Hepatocyte (in vitro differentiated cells): ENCODE measurements at regions not wholly inside any gene's neighbourhood (a gene's known extent, or its start where the extent isn't known, plus 50 kb on each side); places are given as distances from the start of the nearest gene placed in this dataset.
A peak's percentile ranks its signal among the peaks of the same experiment; 100 is the strongest.

Experiments used
- DNase-seq: peaks from one replicate; pipeline ENCODE4 v3.0.0-alpha.2; 2016; ENCODE audit warnings: low spot score
- H2AFZ ChIP-seq: fragments of 200-600 bp; sonication (generic); 2 replicates; pipeline ENCODE4 v1.6.0; 2016; ENCODE audit warnings: antibody characterized with exemption, mild to moderate bottlenecking
- H3K27ac ChIP-seq: fragments of 200-600 bp; sonication (generic); 2 replicates; pipeline ENCODE4 v1.5.1; 2016; ENCODE audit warnings: mild to moderate bottlenecking
- H3K27me3 ChIP-seq: fragments of 200-600 bp; sonication (generic); 2 replicates; pipeline ENCODE4 v1.6.1; 2016
- H3K36me3 ChIP-seq: fragments of 200-600 bp; sonication (generic); replicated peaks from 2 replicates; pipeline ENCODE4 v1.5.1; 2016; ENCODE audit warnings: low read depth; ENCODE audit not compliant: insufficient read depth
- H3K4me1 ChIP-seq: fragments of 200-600 bp; sonication (generic); 2 replicates; pipeline ENCODE4 v1.5.1; 2016; ENCODE audit warnings: mild to moderate bottlenecking, moderate library complexity; ENCODE audit not compliant: insufficient read depth
- H3K4me2 ChIP-seq: fragments of 200-600 bp; sonication (generic); 2 replicates; pipeline ENCODE4 v1.6.0; 2016
- H3K4me3 ChIP-seq: fragments of 200-600 bp; sonication (generic); 2 replicates; pipeline ENCODE4 v1.5.1; 2016; ENCODE audit warnings: mild to moderate bottlenecking
- H3K79me2 ChIP-seq: fragments of 200-600 bp; sonication (generic); 2 replicates; pipeline ENCODE4 v1.6.0; 2017; ENCODE audit warnings: mild to moderate bottlenecking
- H3K9me2 ChIP-seq: fragments of 200-600 bp; sonication (generic); replicated peaks from 2 replicates; pipeline ENCODE4 v1.6.0; 2017; ENCODE audit warnings: mild to moderate bottlenecking; ENCODE audit not compliant: insufficient read depth
- H3K9me3 ChIP-seq: fragments of 200-600 bp; sonication (generic); 2 replicates; pipeline ENCODE4 v1.5.1; 2016; ENCODE audit warnings: low read depth, mild to moderate bottlenecking
- H4K20me1 ChIP-seq: fragments of 200-600 bp; sonication (generic); 2 replicates; pipeline ENCODE4 v1.6.0; 2016; ENCODE audit warnings: mild to moderate bottlenecking; ENCODE audit not compliant: insufficient read depth, poor library complexity, severe bottlenecking
- CTCF ChIP-seq: fragments of 200-600 bp; sonication (generic); IDR thresholded peaks from 2 replicates; pipeline ENCODE4 v1.5.1; 2016; ENCODE audit warnings: antibody characterized with exemption, mild to moderate bottlenecking; ENCODE audit not compliant: poor library complexity
- EZH2 ChIP-seq: fragments of 200-600 bp; sonication (generic); IDR thresholded peaks from 2 replicates; pipeline ENCODE4 v1.6.1; 2016; ENCODE audit warnings: antibody characterized with exemption, mild to moderate bottlenecking, borderline replicate concordance
- EZH2phosphoT487 ChIP-seq: fragments of 200-600 bp; sonication (generic); IDR thresholded peaks from one replicate; pipeline ENCODE4 v1.6.1; 2018; ENCODE audit warnings: antibody characterized with exemption, mild to moderate bottlenecking, low read depth, moderate library complexity; ENCODE audit not compliant: unreplicated experiment, severe bottlenecking
- whole genome bisulfite sequencing: methylation state at CpG from one replicate; pipeline ENCODE4 v1.1.6; 2016; ENCODE audit warnings: low lambda C conversion rate; ENCODE audit errors: missing lambda C conversion rate; 5-methylcytosine and 5-hydroxymethylcytosine counted together

GRCh38 chr12:21025656-21026055 lies 105.3 kb upstream of the SLCO1B1 start:
- H3K27ac ChIP-seq, result no peak overlapping the region
- no peaks in the 10 kb centered on the region for H3K79me2 ChIP-seq
- H3K36me3 ChIP-seq, result no peaks in the 10 kb centered on the region
- H3K9me2 ChIP-seq, result no peaks in the 10 kb centered on the region
- DNase-seq, result no peak
- TF ChIP-seq EZH2phosphoT487 (no peak), EZH2 (no peak)
- no peaks in the 10 kb centered on the region for H4K20me1 ChIP-seq
- H2AFZ ChIP-seq, result no peak overlapping the region
- no peaks in the 10 kb centered on the region for H3K9me3 ChIP-seq
- 57% methylated on average over 1 of the region's 1 CpG for WGBS
- no peak overlapping the region for H3K4me3 ChIP-seq
- no peaks in the 10 kb centered on the region for H3K27me3 ChIP-seq
- no peak overlapping the region for H3K4me2 ChIP-seq
- no peaks in the 10 kb centered on the region for H3K4me1 ChIP-seq

DNA sequence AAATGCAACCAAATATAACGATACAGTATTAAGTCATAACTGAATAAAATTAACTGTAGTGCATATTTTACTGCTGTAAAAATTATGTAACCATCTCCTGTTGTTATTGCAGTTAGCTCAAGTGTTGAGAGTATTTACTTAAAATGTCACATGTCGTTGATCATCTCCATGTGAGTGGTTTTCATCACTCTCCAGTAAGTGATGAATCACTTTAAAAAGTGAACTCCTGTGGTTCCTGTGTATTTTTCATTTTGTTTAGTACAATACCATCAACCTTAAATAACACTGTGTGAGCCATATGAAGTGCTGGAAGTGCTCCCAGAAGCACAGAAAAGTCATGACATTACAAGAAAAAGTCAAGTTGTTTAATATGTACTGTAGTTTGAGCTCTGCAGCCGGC lies 104.7 kb upstream of the SLCO1B1 start:
- H2AFZ ChIP-seq, result no peak overlapping the region
- no peak for DNase-seq
- H3K27me3 ChIP-seq, result no peaks in the 10 kb centered on the region
- no peaks in the 10 kb centered on the region for H3K9me3 ChIP-seq
- H3K4me3 ChIP-seq, result no peak overlapping the region
- H3K4me2 ChIP-seq, result no peak overlapping the region
- no peaks in the 10 kb centered on the region for H3K79me2 ChIP-seq
- H3K27ac ChIP-seq, result no peak overlapping the region
- H4K20me1 ChIP-seq, result no peaks in the 10 kb centered on the region
- no peaks in the 10 kb centered on the region for H3K4me1 ChIP-seq
- H3K9me2 ChIP-seq, result no peaks in the 10 kb centered on the region
- no peak for TF ChIP-seq EZH2phosphoT487
- no peak for TF ChIP-seq EZH2
- no peak for TF ChIP-seq CTCF
- WGBS, result 59% methylated on average over 3 of the region's 3 CpGs
- H3K36me3 ChIP-seq, result no peaks in the 10 kb centered on the region

DNA sequence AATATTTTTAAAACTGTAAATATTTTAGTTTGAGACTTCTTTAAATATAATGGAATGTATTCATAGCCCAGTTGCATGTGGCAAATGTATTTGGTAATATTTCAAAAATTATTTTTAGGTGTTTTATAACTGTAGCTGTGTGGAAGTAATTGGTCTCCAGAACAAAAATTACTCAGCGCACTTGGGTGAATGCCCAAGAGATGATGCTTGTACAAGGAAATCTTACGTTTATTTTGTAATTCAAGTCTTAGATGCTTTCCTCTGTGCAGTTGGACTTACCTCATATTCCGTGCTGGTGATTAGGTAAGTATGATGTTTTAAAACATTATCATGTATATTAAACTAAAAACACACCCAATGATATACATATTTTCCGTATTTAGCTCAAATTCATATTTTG lies 76.7 kb upstream of the SLCO1B1 start:
- no peak for DNase-seq
- Histone ChIP-seq H3K79me2 (no peaks in the 10 kb centered on the region), H3K36me3 (no peaks in the 10 kb centered on the region), H3K9me3 (no peaks in the 10 kb centered on the region), H4K20me1 (no peaks in the 10 kb centered on the region), H2AFZ (no peak overlapping the region), H3K4me1 (no peaks in the 10 kb centered on the region), H3K4me3 (no peak overlapping the region), H3K4me2 (no peak overlapping the region), H3K27ac (no peak overlapping the region), H3K9me2 (no peaks in the 10 kb centered on the region), H3K27me3 (no peaks in the 10 kb centered on the region)
- TF ChIP-seq EZH2, result no peak
- TF ChIP-seq CTCF, result no peak
- no peak for TF ChIP-seq EZH2phosphoT487
- WGBS, result 88% methylated on average over 4 of the region's 4 CpGs

DNA sequence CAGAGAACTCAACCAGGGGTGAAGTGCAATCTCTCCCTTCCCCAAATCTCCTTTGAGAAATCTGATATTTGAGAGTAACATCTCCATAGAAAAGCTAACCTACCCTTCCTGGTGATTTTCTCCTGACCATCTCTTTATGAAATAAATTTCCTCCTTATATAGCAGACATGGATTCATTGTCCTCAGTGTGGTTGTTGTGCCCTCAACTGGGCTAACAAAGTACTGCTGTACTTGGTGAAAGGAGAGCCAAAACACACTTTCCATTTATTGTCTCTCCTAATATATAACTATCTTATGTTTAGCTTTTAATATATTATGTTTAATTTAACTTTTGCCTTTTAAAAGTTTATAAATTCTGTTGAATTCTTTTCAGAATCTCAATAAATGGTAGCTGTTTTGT lies 65.1 kb upstream of the SLCO1B1 start:
- TF ChIP-seq EZH2, result no peak
- TF ChIP-seq EZH2phosphoT487, result no peak
- peak; percentile 48 for TF ChIP-seq CTCF
- Histone ChIP-seq H3K4me2 (no peak overlapping the region), H3K79me2 (no peaks in the 10 kb centered on the region), H2AFZ (no peak overlapping the region), H3K27me3 (no peaks in the 10 kb centered on the region), H3K4me1 (no peaks in the 10 kb centered on the region), H3K9me3 (no peaks in the 10 kb centered on the region), H3K9me2 (no peaks in the 10 kb centered on the region), H3K27ac (no peak overlapping the region), H3K4me3 (no peak overlapping the region), H3K36me3 (no peaks in the 10 kb centered on the region), H4K20me1 (no peaks in the 10 kb centered on the region)
- DNase-seq, result peak; percentile 11
